ENCODE measurements at regions not wholly inside any gene's neighbourhood (a gene's known extent, or its start where the extent isn't known, plus 50 kb on each side); places are given as distances from the start of the nearest gene placed in this dataset.

- no peak for TF ChIP-seq GABPA (IDR thresholded peaks at IDR 0.05; ENCODE audit: low read depth)
- TF ChIP-seq, protein P1, sequence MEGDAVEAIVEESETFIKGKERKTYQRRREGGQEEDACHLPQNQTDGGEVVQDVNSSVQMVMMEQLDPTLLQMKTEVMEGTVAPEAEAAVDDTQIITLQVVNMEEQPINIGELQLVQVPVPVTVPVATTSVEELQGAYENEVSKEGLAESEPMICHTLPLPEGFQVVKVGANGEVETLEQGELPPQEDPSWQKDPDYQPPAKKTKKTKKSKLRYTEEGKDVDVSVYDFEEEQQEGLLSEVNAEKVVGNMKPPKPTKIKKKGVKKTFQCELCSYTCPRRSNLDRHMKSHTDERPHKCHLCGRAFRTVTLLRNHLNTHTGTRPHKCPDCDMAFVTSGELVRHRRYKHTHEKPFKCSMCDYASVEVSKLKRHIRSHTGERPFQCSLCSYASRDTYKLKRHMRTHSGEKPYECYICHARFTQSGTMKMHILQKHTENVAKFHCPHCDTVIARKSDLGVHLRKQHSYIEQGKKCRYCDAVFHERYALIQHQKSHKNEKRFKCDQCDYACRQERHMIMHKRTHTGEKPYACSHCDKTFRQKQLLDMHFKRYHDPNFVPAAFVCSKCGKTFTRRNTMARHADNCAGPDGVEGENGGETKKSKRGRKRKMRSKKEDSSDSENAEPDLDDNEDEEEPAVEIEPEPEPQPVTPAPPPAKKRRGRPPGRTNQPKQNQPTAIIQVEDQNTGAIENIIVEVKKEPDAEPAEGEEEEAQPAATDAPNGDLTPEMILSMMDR (IDR thresholded peaks at IDR 0.05; ENCODE audit: insufficient read depth, low read length) = no peak
Measured at GRCh38 chr6:55969526-55969925, 94.1 kb upstream of the BMP5 start.

All from HL-60 (cell line).